Testis (tissue), 2 donors: ENCODE measurements at regions not wholly inside any gene's neighbourhood (a gene's known extent, or its start where the extent isn't known, plus 50 kb on each side); places are given as distances from the start of the nearest gene placed in this dataset.
A peak's percentile ranks its signal among the peaks of the same experiment; 100 is the strongest.

Experiments
- DNase-seq: peaks from one replicate; pipeline ENCODE4 v3.0.0-alpha.2; 2019
- H3K27ac ChIP-seq, 2 donors: fragments of 200-600 bp; sonication (generic); one replicate each; pipeline ENCODE4 v1.5.1; 2019
- H3K27me3 ChIP-seq: fragments of 200-600 bp; sonication (generic); one replicate; pipeline ENCODE4 v1.5.1; 2019
- H3K36me3 ChIP-seq: fragments of 200-600 bp; sonication (generic); one replicate; pipeline ENCODE4 v1.5.1; 2017; ENCODE audit warnings: low read depth; ENCODE audit errors: missing control alignments
- H3K4me1 ChIP-seq: fragments of 200-600 bp; sonication (generic); one replicate; pipeline ENCODE4 v1.5.1; 2019
- H3K4me3 ChIP-seq, 2 donors: fragments of 200-600 bp; sonication (generic); one replicate each; pipeline ENCODE4 v1.5.1; 2017 to 2019
- H3K9me3 ChIP-seq: fragments of 200-600 bp; sonication (generic); one replicate; pipeline ENCODE4 v1.5.1; 2017
- POLR2A ChIP-seq: fragments of 450-650 bp; IDR thresholded peaks from one replicate; pipeline ENCODE4 v1.6.1; 2017; ENCODE audit warnings: antibody characterized with exemption, mild to moderate bottlenecking, moderate library complexity
- WGBS, 2 donors: methylation state at CpG; one replicate each; pipeline ENCODE4 v1.1.5; 2018; 5-methylcytosine and 5-hydroxymethylcytosine counted together
- intact Hi-C: fragments of 100-400 bp; cut with DNase I; formaldehyde crosslinking; loops from one replicate; pipeline ENCODE4 v1.15.1; 2023; ENCODE audit warnings: low total_unique reads
- TF ChIP-seq, protein P1 (sequence below), 3 experiments: fragments of 450-650 bp in 2 of 3; fragments of 200-600 bp in 1 of 3; sonication (generic) in 1 of 3; IDR thresholded peaks; one replicate each; pipeline ENCODE4 v1.5.1; 2016 to 2019; ENCODE audit warnings: antibody characterized with exemption in 3 of 3, mild to moderate bottlenecking in 2 of 3, moderate library complexity in 1 of 3

DNA sequence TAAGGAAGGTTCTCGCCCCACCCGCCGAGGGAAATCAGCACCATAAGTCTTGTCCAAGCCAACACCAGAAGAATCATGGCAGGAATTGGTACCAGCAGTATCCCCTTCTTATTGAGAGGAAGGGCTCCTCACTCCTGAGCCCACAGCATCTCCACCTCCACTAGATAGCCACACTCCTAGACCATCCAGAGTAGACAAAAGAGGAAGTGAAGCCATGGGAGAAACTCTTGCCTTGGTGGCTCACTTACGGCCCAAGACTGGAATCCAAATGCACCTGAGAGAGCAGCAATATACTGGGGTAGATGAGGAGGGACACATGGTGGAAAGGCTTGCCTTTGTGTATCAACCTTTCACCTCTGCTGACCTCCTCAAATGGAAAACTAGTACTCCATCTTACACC, 255.3 kb upstream of the PRKX start:
- Histone ChIP-seq H3K27ac (no peak overlapping the region), H3K27me3 (no peaks in the 10 kb centered on the region), H3K4me1 (no peaks in the 10 kb centered on the region), H3K4me3 (no peak overlapping the region), H3K9me3 (no peaks in the 10 kb centered on the region), H3K36me3 (no peaks in the 10 kb centered on the region)
- no peak for DNase-seq
- intact Hi-C loops = no loop called here
- TF ChIP-seq, protein P1, sequence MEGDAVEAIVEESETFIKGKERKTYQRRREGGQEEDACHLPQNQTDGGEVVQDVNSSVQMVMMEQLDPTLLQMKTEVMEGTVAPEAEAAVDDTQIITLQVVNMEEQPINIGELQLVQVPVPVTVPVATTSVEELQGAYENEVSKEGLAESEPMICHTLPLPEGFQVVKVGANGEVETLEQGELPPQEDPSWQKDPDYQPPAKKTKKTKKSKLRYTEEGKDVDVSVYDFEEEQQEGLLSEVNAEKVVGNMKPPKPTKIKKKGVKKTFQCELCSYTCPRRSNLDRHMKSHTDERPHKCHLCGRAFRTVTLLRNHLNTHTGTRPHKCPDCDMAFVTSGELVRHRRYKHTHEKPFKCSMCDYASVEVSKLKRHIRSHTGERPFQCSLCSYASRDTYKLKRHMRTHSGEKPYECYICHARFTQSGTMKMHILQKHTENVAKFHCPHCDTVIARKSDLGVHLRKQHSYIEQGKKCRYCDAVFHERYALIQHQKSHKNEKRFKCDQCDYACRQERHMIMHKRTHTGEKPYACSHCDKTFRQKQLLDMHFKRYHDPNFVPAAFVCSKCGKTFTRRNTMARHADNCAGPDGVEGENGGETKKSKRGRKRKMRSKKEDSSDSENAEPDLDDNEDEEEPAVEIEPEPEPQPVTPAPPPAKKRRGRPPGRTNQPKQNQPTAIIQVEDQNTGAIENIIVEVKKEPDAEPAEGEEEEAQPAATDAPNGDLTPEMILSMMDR (IDR thresholded peaks at IDR 0.05) = no peak
- 93 to 100% methylated on average over 3 to 4 of the region's 4 CpGs for WGBS, 2 donors

DNA sequence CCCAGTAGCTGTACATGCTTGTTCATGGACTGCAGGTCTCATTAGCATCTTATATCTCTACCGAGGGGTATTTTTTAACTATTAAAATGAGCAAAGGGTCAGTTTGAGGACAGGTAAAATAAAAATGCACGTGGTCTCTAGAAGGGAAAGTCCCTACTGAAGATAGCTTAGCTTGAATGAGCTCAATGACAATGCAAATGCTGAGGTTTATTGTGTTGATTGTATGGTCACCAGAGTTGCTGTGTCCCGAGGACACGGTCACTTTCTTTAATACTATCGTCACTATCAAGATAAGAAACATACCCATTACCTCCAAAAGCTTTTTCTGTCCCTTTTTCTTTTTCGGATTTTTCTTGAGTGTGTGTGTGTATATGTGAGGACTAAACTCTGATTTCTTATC, 250.5 kb upstream of the PRKX start:
- DNase-seq = no peak
- TF ChIP-seq, protein P1 (IDR thresholded peaks at IDR 0.05) = no peak
- no peak for TF ChIP-seq POLR2A
- no peaks in the 10 kb centered on the region for H3K4me1 ChIP-seq
- WGBS, 2 donors = 60 to 61% methylated on average over 6 of the region's 6 CpGs
- H3K4me3 ChIP-seq = no peak overlapping the region
- H3K27ac ChIP-seq = no peak overlapping the region
- H3K36me3 ChIP-seq = no peaks in the 10 kb centered on the region
- intact Hi-C loops = no loop called here
- no peaks in the 10 kb centered on the region for H3K9me3 ChIP-seq
- H3K27me3 ChIP-seq = no peaks in the 10 kb centered on the region

DNA sequence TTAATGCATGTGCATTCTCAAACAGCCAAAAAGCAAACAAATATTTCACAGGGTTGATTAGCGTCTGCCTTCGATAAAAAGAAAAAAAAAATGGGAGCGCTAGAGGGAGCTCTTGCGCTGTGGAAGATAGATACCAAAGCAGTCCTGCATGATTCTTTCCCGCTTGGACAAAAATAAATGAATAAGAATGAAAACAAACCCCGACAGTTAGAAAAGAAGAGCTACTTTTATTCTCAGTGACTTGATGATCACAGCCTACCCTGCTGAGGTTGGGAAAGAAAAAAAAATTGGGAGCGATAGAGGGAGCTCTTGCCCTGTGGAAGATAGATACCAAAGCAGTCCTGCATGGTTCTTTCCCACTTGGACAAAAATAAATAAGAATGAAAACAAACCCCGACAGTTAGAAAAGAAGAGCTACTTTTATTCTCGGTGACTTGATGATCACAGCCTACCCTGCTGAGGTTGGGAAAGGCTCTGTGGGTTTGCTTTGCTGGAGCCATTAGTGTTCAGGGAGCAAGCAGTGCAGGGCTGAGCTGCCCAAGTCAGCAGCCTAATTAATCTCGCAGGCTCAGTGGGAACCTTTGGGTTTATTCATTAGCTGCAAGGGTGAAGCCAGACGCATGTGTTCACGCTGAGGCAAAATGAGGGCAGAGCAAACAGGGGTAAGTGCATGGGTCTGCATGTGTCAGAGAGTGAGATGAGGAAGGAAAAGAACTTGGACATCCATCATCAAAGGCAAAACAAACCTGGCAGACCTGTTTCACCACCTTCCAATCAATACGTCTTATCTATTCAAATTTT, 249.3 kb upstream of the PRKX start:
- DNase-seq = no peak
- TF ChIP-seq POLR2A = no peak
- TF ChIP-seq, protein P1 (IDR thresholded peaks at IDR 0.05) = peak in 1 of 3 experiments; percentile 36
- Histone ChIP-seq H3K4me1 (no peaks in the 10 kb centered on the region), H3K9me3 (no peaks in the 10 kb centered on the region), H3K4me3 (no peak overlapping the region), H3K27me3 (no peaks in the 10 kb centered on the region), H3K27ac (no peak overlapping the region), H3K36me3 (no peaks in the 10 kb centered on the region)
- intact Hi-C loops = no loop called here
- WGBS, 2 donors = 3% methylated on average over 13 of the region's 13 CpGs

DNA sequence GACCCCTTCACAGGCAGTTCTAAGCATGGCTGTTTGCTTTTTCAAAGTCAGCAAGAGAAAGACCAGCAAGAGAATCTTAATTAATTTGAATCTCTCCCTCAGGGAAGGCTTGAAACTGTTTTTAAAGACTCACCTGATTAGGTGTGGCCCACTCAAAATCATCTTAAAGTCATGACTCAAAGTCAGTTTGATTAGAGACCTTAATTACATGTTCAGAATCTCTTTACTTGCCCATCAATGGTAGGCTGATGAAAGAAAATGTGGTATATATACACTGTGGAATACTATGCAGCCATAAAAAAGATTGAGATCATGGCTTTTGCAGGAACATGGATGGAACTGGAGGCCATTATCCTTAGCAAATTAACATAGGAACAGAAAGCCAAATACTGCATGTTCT, 247.5 kb upstream of the PRKX start:
- intact Hi-C loops = no loop called here
- Histone ChIP-seq H3K4me1 (no peaks in the 10 kb centered on the region), H3K27me3 (no peaks in the 10 kb centered on the region), H3K4me3 (no peak overlapping the region), H3K27ac (no peak overlapping the region), H3K36me3 (no peaks in the 10 kb centered on the region), H3K9me3 (no peaks in the 10 kb centered on the region)
- TF ChIP-seq, protein P1 (IDR thresholded peaks at IDR 0.05) = no peak
- TF ChIP-seq POLR2A = no peak
- no peak for DNase-seq

DNA sequence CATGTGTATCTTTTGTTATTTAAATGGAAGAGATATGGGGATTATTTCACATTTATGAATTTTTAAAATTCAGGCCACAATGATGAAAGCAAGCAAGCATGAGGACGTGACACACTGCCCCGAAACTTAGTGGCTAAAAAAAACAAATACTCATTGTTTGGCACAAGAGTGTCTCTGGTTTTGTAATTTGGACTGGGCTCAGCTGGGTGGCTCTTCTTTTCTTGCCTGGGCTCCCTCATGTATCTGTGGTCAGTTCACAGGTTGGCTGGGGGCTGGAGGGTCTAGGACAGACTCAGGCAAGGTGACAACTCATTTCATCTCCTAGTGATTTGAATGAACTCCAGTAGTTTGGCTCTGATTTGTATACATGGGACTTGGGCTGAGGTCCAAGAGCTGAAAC, 238.4 kb upstream of the PRKX start:
- DNase-seq = no peak
- Histone ChIP-seq H3K4me3 (no peak overlapping the region), H3K27ac (no peak overlapping the region), H3K36me3 (no peaks in the 10 kb centered on the region), H3K9me3 (no peaks in the 10 kb centered on the region), H3K27me3 (no peaks in the 10 kb centered on the region), H3K4me1 (no peaks in the 10 kb centered on the region)
- intact Hi-C loops = no loop called here
- 90 to 92% methylated on average over 2 of the region's 2 CpGs for WGBS, 2 donors
- TF ChIP-seq, protein P1 (IDR thresholded peaks at IDR 0.05) = no peak
- no peak for TF ChIP-seq POLR2A
